Thyroid gland (tissue), 4 donors: ENCODE measurements at regions not wholly inside any gene's neighbourhood (a gene's known extent, or its start where the extent isn't known, plus 50 kb on each side); places are given as distances from the start of the nearest gene placed in this dataset.
"Not testable (repeated sequence)": the region's sequence is repeated elsewhere in the genome, so short reads cannot be mapped to it uniquely, and the experiment has no call there.

Source experiments
- CTCF ChIP-seq, 6 experiments: fragments of 200-600 bp in 3 of 6; fragments of 450-650 bp in 3 of 6; sonication (generic) in 3 of 6; IDR thresholded peaks; one replicate each; pipeline ENCODE4 v1.5.1; 2016 to 2019; ENCODE audit warnings: antibody characterized with exemption in 6 of 6, mild to moderate bottlenecking in 2 of 6, inconsistent platforms in 1 of 6, moderate library complexity in 1 of 6
- POLR2A ChIP-seq, 2 donors: fragments of 450-650 bp; IDR thresholded peaks; one replicate each; pipeline ENCODE4 v1.6.1; 2017; ENCODE audit warnings: antibody characterized with exemption in 2 of 2, mild to moderate bottlenecking in 2 of 2, moderate library complexity in 1 of 2

GRCh38 chr10:90250784-90251183, 549.4 kb downstream of the KIF20B start:
- not testable (repeated sequence) for TF ChIP-seq CTCF, POLR2A (IDR thresholded peaks at IDR 0.05)
